ENCODE measurements at regions not wholly inside any gene's neighbourhood (a gene's known extent, or its start where the extent isn't known, plus 50 kb on each side); places are given as distances from the start of the nearest gene placed in this dataset.

- H3K79me2 ChIP-seq (ENCODE audit: control insufficient read depth, low read length) = no peaks in the 10 kb centered on the region
- TF ChIP-seq CTCF (IDR thresholded peaks at IDR 0.05; ENCODE audit: low read depth, low read length, poor library complexity, severe bottlenecking) (no peak), EZH2phosphoT487 (IDR thresholded peaks at IDR 0.05; ENCODE audit: borderline replicate concordance, low read length) (no peak)
- no peaks in the 10 kb centered on the region for H3K9me3 ChIP-seq (ENCODE audit: control insufficient read depth, insufficient read depth, low read length)
- no peak overlapping the region for H3K4me2 ChIP-seq (ENCODE audit: low read length)
- no peak overlapping the region for H3K4me3 ChIP-seq (ENCODE audit: low read length)
- H3F3A ChIP-seq (ENCODE audit: control insufficient read depth, insufficient read depth) = no peaks in the 10 kb centered on the region
- no peaks in the 10 kb centered on the region for H4K20me1 ChIP-seq (ENCODE audit: control insufficient read depth, insufficient read depth, low read depth, low read length)
- peaks cover 8% of the 10 kb centered on the region for H3K27me3 ChIP-seq (ENCODE audit: control insufficient read depth, low read length)
- no peaks in the 10 kb centered on the region for H3K9me2 ChIP-seq (replicated peaks; ENCODE audit: control insufficient read depth, low read length)
- H3K36me3 ChIP-seq (ENCODE audit: control insufficient read depth, low read length) = no peaks in the 10 kb centered on the region
- H3K27ac ChIP-seq (ENCODE audit: low read depth, low read length) = no peak overlapping the region
- H3K4me1 ChIP-seq (ENCODE audit: control insufficient read depth, low read length) = no peaks in the 10 kb centered on the region
These were observed 54.0 kb upstream of the CDIN1 start for GRCh38 chr15:36525430-36525829.

- TF ChIP-seq CTCF (IDR thresholded peaks at IDR 0.05; ENCODE audit: low read depth, low read length, poor library complexity, severe bottlenecking) (no peak), EZH2phosphoT487 (IDR thresholded peaks at IDR 0.05; ENCODE audit: borderline replicate concordance, low read length) (no peak)
- H3F3A ChIP-seq (ENCODE audit: control insufficient read depth, insufficient read depth) = no peaks in the 10 kb centered on the region
- H3K27me3 ChIP-seq (ENCODE audit: control insufficient read depth, low read length) = peaks cover 8% of the 10 kb centered on the region
- H3K4me1 ChIP-seq (ENCODE audit: control insufficient read depth, low read length) = no peaks in the 10 kb centered on the region
- H3K36me3 ChIP-seq (ENCODE audit: control insufficient read depth, low read length) = no peaks in the 10 kb centered on the region
- no peaks in the 10 kb centered on the region for H4K20me1 ChIP-seq (ENCODE audit: control insufficient read depth, insufficient read depth, low read depth, low read length)
- no peak overlapping the region for H3K27ac ChIP-seq (ENCODE audit: low read depth, low read length)
- no peaks in the 10 kb centered on the region for H3K9me3 ChIP-seq (ENCODE audit: control insufficient read depth, insufficient read depth, low read length)
- H3K4me3 ChIP-seq (ENCODE audit: low read length) = no peak overlapping the region
- no peak overlapping the region for H3K4me2 ChIP-seq (ENCODE audit: low read length)
- no peaks in the 10 kb centered on the region for H3K79me2 ChIP-seq (ENCODE audit: control insufficient read depth, low read length)
- no peaks in the 10 kb centered on the region for H3K9me2 ChIP-seq (replicated peaks; ENCODE audit: control insufficient read depth, low read length)
These were observed 51.9 kb upstream of the CDIN1 start for GRCh38 chr15:36527235-36528162.

- no peak for TF ChIP-seq CTCF (IDR thresholded peaks at IDR 0.05; ENCODE audit: low read depth, low read length, poor library complexity, severe bottlenecking)
- no peak for TF ChIP-seq EZH2phosphoT487 (IDR thresholded peaks at IDR 0.05; ENCODE audit: borderline replicate concordance, low read length)
These were observed 50.0 kb upstream of the CDIN1 start for GRCh38 chr15:36529296-36530011.

More at GRCh38 chr15:36529296-36530011, 50.0 kb upstream of the CDIN1 start:
- Histone ChIP-seq H3K4me2 (ENCODE audit: low read length) (no peak overlapping the region), H3K36me3 (ENCODE audit: control insufficient read depth, low read length) (no peaks in the 10 kb centered on the region), H3K79me2 (ENCODE audit: control insufficient read depth, low read length) (no peaks in the 10 kb centered on the region), H3K9me3 (ENCODE audit: control insufficient read depth, insufficient read depth, low read length) (no peaks in the 10 kb centered on the region), H3K4me3 (ENCODE audit: low read length) (no peak overlapping the region), H3K4me1 (ENCODE audit: control insufficient read depth, low read length) (no peaks in the 10 kb centered on the region), H4K20me1 (ENCODE audit: control insufficient read depth, insufficient read depth, low read depth, low read length) (no peaks in the 10 kb centered on the region), H3F3A (ENCODE audit: control insufficient read depth, insufficient read depth) (no peaks in the 10 kb centered on the region), H3K27me3 (ENCODE audit: control insufficient read depth, low read length) (peaks cover 8% of the 10 kb centered on the region), H3K9me2 (replicated peaks; ENCODE audit: control insufficient read depth, low read length) (no peaks in the 10 kb centered on the region), H3K27ac (ENCODE audit: low read depth, low read length) (no peak overlapping the region)
